Prostate gland (tissue), 2 donors: ENCODE measurements at regions not wholly inside any gene's neighbourhood (a gene's known extent, or its start where the extent isn't known, plus 50 kb on each side); places are given as distances from the start of the nearest gene placed in this dataset.

Experiments used
- POLR2A ChIP-seq: fragments of 450-650 bp; IDR thresholded peaks from one replicate; pipeline ENCODE4 v1.6.1; 2016; ENCODE audit warnings: antibody characterized with exemption, mild to moderate bottlenecking
- POLR2AphosphoS5 ChIP-seq: sonication (generic); formaldehyde crosslinking; IDR thresholded peaks from one replicate; pipeline ENCODE4 v1.6.1; 2017; ENCODE audit warnings: antibody characterized with exemption
- TF ChIP-seq, protein P1 (sequence below), 4 experiments: fragments of 200-600 bp in 2 of 4; fragments of 450-650 bp in 2 of 4; sonication (generic) in 2 of 4; IDR thresholded peaks; 1 replicate in 3 of 4; 2 replicates in 1 of 4; pipeline ENCODE4 v1.5.1; 2016 to 2019; ENCODE audit warnings: antibody characterized with exemption in 4 of 4, mild to moderate bottlenecking in 2 of 4, moderate library complexity in 2 of 4

DNA sequence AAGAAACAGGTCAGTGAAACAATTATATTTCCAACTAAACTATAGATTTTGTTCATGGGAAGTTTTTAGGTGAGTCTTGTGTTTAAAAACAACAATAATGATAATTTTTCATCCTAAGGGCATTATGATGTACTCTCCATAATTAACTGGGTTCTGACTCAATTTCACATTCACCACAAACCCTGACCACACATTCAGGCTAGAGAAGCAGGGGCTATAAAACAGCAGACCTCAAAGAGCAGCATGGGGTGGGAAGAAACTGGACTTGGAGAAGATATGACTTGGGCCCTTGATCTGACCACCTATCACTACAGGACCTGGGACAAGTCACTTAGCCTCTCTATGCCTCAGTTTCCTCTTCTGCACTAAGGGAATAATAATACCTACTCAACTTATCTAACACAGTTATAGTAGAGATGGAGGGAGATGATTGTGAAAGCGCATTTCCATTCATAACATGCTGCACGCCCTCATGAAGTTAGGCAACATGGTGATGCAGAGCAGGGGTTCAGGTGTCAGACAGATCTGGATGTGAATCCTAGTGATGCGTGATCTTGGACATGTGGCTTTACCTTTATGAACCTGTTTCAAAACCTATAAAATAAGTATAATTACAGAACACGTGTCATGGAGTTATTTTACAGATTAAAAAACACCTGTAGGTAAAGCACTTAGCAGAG, 63.0 kb upstream of the ACP3 start:
- no peak for TF ChIP-seq POLR2A
- TF ChIP-seq, protein P1, sequence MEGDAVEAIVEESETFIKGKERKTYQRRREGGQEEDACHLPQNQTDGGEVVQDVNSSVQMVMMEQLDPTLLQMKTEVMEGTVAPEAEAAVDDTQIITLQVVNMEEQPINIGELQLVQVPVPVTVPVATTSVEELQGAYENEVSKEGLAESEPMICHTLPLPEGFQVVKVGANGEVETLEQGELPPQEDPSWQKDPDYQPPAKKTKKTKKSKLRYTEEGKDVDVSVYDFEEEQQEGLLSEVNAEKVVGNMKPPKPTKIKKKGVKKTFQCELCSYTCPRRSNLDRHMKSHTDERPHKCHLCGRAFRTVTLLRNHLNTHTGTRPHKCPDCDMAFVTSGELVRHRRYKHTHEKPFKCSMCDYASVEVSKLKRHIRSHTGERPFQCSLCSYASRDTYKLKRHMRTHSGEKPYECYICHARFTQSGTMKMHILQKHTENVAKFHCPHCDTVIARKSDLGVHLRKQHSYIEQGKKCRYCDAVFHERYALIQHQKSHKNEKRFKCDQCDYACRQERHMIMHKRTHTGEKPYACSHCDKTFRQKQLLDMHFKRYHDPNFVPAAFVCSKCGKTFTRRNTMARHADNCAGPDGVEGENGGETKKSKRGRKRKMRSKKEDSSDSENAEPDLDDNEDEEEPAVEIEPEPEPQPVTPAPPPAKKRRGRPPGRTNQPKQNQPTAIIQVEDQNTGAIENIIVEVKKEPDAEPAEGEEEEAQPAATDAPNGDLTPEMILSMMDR (IDR thresholded peaks at IDR 0.05), result no peak
- no peak for TF ChIP-seq POLR2AphosphoS5
